MM.1S (cell line): ENCODE measurements at regions not wholly inside any gene's neighbourhood (a gene's known extent, or its start where the extent isn't known, plus 50 kb on each side); places are given as distances from the start of the nearest gene placed in this dataset.

Experiments used
- DNase-seq: peaks from one replicate; pipeline ENCODE4 v3.0.0-alpha.2; 2015
- H2AFZ ChIP-seq: fragments of 300-600 bp; sonication (generic); 2 replicates; pipeline ENCODE4 v1.6.0; 2016; ENCODE audit warnings: antibody characterized with exemption, low read length
- H3F3A ChIP-seq: fragments of 300-600 bp; sonication (generic); 2 replicates; pipeline ENCODE4 v1.6.1; 2016; ENCODE audit warnings: mild to moderate bottlenecking, antibody characterized with exemption, low read length, moderate library complexity, mixed read lengths; ENCODE audit not compliant: insufficient read depth
- H3K27ac ChIP-seq: fragments of 300-600 bp; sonication (generic); 2 replicates; pipeline ENCODE4 v1.5.1; 2016; ENCODE audit warnings: mild to moderate bottlenecking, low read length
- H3K27me3 ChIP-seq: fragments of 300-600 bp; sonication (generic); replicated peaks from 2 replicates; pipeline ENCODE4 v1.6.0; 2016; ENCODE audit warnings: low read length; ENCODE audit not compliant: insufficient read depth
- H3K36me3 ChIP-seq: fragments of 300-600 bp; sonication (generic); replicated peaks from 2 replicates; pipeline ENCODE4 v1.6.1; 2016; ENCODE audit warnings: mild to moderate bottlenecking, low read length, mixed read lengths; ENCODE audit not compliant: insufficient read depth
- H3K4me1 ChIP-seq: fragments of 300-600 bp; sonication (generic); 2 replicates; pipeline ENCODE4 v1.6.1; 2016; ENCODE audit warnings: low read length, mixed read lengths
- H3K4me2 ChIP-seq: fragments of 300-600 bp; sonication (generic); 2 replicates; pipeline ENCODE4 v1.6.0; 2016; ENCODE audit warnings: low read depth, low read length
- H3K4me3 ChIP-seq: fragments of 300-600 bp; sonication (generic); 2 replicates; pipeline ENCODE4 v1.5.1; 2016; ENCODE audit warnings: low read length, mixed read lengths
- H3K79me2 ChIP-seq: fragments of 300-600 bp; sonication (generic); 2 replicates; pipeline ENCODE4 v1.6.1; 2016; ENCODE audit warnings: mixed run types, low read length, mixed read lengths
- H3K9ac ChIP-seq: fragments of 300-600 bp; sonication (generic); 2 replicates; pipeline ENCODE4 v1.6.1; 2016; ENCODE audit warnings: low read length, mixed read lengths
- H3K9me2 ChIP-seq: fragments of 300-600 bp; sonication (generic); replicated peaks from 2 replicates; pipeline ENCODE4 v1.6.1; 2016; ENCODE audit warnings: mild to moderate bottlenecking, low read length, mixed read lengths; ENCODE audit not compliant: insufficient read depth
- H3K9me3 ChIP-seq: fragments of 300-600 bp; sonication (generic); replicated peaks from 2 replicates; pipeline ENCODE4 v1.6.1; 2016; ENCODE audit warnings: mild to moderate bottlenecking, low read length, mixed read lengths; ENCODE audit not compliant: insufficient read depth
- H4K20me1 ChIP-seq: fragments of 300-600 bp; sonication (generic); 2 replicates; pipeline ENCODE4 v1.6.1; 2016; ENCODE audit warnings: mild to moderate bottlenecking, low read length, moderate library complexity, mixed read lengths; ENCODE audit not compliant: insufficient read depth
- EZH2 ChIP-seq: fragments of 300-600 bp; sonication (generic); optimal IDR thresholded peaks from 2 replicates; pipeline ENCODE3; 2017; ENCODE audit warnings: low read depth, mild to moderate bottlenecking, antibody characterized with exemption, low read length, mixed read lengths
- EZH2phosphoT487 ChIP-seq: fragments of 300-600 bp; sonication (generic); IDR thresholded peaks from 2 replicates; pipeline ENCODE4 v1.6.1; 2018; ENCODE audit warnings: antibody characterized with exemption, low read length
- TF ChIP-seq, protein P1 (sequence below): fragments of 300-600 bp; sonication (generic); IDR thresholded peaks from 2 replicates; pipeline ENCODE4 v1.5.1; 2016; ENCODE audit warnings: antibody characterized with exemption, low read length, mixed read lengths

DNA sequence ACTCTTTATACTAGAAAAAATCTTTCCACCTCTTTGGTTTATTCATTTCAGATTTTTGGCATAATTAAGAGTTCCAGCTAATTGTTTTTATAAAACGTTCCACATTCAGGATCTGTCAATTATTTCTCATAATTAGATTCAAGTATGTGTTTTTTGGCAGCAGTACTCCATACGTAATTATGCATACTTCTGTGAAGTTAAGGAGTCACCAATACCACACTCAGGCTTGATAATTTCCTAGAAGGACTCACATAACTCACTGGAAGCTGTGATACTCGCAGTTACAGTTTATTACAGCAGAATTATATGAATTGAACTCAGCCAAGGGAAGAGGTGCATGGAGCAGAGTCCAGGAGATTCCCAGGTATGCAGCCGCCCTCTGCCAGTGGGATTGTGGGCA lies 290.5 kb upstream of the AKR1E2 start:
- H4K20me1 ChIP-seq = no peaks in the 10 kb centered on the region
- no peak overlapping the region for H2AFZ ChIP-seq
- H3K27ac ChIP-seq = no peak overlapping the region
- H3K9me2 ChIP-seq = no peaks in the 10 kb centered on the region
- H3K9ac ChIP-seq = no peak overlapping the region
- H3K4me2 ChIP-seq = no peak overlapping the region
- H3F3A ChIP-seq = no peaks in the 10 kb centered on the region
- H3K4me1 ChIP-seq = no peaks in the 10 kb centered on the region
- DNase-seq = no peak
- H3K27me3 ChIP-seq = no peaks in the 10 kb centered on the region
- no peak overlapping the region for H3K4me3 ChIP-seq
- no peaks in the 10 kb centered on the region for H3K79me2 ChIP-seq
- no peaks in the 10 kb centered on the region for H3K9me3 ChIP-seq
- no peak for TF ChIP-seq EZH2
- TF ChIP-seq, protein P1, sequence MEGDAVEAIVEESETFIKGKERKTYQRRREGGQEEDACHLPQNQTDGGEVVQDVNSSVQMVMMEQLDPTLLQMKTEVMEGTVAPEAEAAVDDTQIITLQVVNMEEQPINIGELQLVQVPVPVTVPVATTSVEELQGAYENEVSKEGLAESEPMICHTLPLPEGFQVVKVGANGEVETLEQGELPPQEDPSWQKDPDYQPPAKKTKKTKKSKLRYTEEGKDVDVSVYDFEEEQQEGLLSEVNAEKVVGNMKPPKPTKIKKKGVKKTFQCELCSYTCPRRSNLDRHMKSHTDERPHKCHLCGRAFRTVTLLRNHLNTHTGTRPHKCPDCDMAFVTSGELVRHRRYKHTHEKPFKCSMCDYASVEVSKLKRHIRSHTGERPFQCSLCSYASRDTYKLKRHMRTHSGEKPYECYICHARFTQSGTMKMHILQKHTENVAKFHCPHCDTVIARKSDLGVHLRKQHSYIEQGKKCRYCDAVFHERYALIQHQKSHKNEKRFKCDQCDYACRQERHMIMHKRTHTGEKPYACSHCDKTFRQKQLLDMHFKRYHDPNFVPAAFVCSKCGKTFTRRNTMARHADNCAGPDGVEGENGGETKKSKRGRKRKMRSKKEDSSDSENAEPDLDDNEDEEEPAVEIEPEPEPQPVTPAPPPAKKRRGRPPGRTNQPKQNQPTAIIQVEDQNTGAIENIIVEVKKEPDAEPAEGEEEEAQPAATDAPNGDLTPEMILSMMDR = no peak
- no peak for TF ChIP-seq EZH2phosphoT487
- H3K36me3 ChIP-seq = no peaks in the 10 kb centered on the region

DNA sequence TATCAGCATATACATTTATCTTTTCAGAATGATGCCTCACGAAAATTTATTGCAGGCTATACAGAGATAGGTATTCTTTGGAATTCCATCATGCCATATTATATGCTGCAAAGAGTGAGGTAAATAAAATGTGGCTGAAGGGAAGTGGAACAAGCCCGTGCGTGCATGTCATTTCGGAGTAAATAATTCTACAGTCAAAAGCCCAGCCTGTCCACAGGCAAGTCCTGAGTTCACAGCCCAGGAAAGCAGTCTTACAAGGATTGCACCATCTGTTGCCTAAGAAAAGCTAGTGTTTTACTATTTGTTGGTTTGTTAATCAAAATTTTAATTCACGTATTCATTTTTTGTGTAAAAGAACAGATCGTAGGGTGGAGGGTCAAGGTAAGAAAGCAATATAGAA lies 292.4 kb upstream of the AKR1E2 start:
- no peaks in the 10 kb centered on the region for H3K27me3 ChIP-seq
- H3K27ac ChIP-seq = no peak overlapping the region
- no peaks in the 10 kb centered on the region for H3K9me2 ChIP-seq
- H3K9me3 ChIP-seq = no peaks in the 10 kb centered on the region
- no peak for DNase-seq
- TF ChIP-seq EZH2phosphoT487 = no peak
- TF ChIP-seq, protein P1 = no peak
- TF ChIP-seq EZH2 = no peak
- H3K36me3 ChIP-seq = no peaks in the 10 kb centered on the region
- H4K20me1 ChIP-seq = no peaks in the 10 kb centered on the region
- no peaks in the 10 kb centered on the region for H3F3A ChIP-seq
- H3K79me2 ChIP-seq = no peaks in the 10 kb centered on the region
- no peak overlapping the region for H2AFZ ChIP-seq
- no peak overlapping the region for H3K4me2 ChIP-seq
- no peaks in the 10 kb centered on the region for H3K4me1 ChIP-seq
- H3K9ac ChIP-seq = no peak overlapping the region
- H3K4me3 ChIP-seq = no peak overlapping the region

DNA sequence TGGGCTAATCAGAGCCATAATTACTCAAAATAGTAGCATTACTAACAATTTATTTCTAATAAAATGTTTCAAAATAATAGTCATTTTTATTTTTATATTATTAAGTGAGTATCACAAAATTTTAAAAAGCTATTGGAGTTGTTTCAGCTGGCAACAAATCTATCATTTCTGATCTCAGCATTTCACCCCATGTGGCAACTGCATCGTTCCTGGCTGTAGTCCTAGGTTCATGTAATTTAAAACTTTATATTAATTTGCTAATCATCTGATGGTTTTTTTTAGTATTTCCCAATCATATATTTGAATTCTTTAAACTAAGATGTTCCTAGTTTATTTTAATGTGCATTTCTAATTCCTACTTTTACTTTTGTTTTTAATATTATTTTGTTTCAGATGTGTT lies 293.0 kb upstream of the AKR1E2 start:
- Histone ChIP-seq H3K4me3 (no peak overlapping the region), H3K9ac (no peak overlapping the region), H3F3A (no peaks in the 10 kb centered on the region), H3K9me2 (no peaks in the 10 kb centered on the region), H3K27ac (no peak overlapping the region), H3K79me2 (no peaks in the 10 kb centered on the region), H3K36me3 (no peaks in the 10 kb centered on the region), H3K4me1 (no peaks in the 10 kb centered on the region), H3K27me3 (no peaks in the 10 kb centered on the region), H4K20me1 (no peaks in the 10 kb centered on the region), H3K4me2 (no peak overlapping the region), H3K9me3 (no peaks in the 10 kb centered on the region), H2AFZ (no peak overlapping the region)
- no peak for TF ChIP-seq EZH2
- TF ChIP-seq, protein P1 = no peak
- no peak for TF ChIP-seq EZH2phosphoT487
- no peak for DNase-seq
